ENCODE measurements at regions not wholly inside any gene's neighbourhood (a gene's known extent, or its start where the extent isn't known, plus 50 kb on each side); places are given as distances from the start of the nearest gene placed in this dataset.

DNA sequence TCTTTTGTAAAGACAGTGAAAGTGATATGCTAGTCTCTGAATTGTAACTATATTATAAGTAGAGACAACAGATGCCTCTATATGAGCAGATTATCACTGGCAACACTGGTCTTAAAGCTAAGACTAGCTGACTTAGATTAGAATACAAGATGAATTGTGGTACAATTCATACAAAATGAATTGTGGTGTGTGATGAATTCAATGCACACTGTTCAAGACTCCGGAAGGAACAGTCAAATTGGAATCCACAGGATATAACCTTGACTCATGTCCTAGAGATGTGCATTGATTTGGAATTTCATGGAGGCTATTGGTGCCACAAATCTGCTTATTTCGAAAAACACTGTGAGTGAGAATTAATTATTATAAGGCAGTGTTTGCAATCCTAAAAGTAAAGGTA, 701.8 kb downstream of the PCDH7 start:
- no peak for TF ChIP-seq EP300 (IDR thresholded peaks at IDR 0.05)
- TF ChIP-seq, protein P1, sequence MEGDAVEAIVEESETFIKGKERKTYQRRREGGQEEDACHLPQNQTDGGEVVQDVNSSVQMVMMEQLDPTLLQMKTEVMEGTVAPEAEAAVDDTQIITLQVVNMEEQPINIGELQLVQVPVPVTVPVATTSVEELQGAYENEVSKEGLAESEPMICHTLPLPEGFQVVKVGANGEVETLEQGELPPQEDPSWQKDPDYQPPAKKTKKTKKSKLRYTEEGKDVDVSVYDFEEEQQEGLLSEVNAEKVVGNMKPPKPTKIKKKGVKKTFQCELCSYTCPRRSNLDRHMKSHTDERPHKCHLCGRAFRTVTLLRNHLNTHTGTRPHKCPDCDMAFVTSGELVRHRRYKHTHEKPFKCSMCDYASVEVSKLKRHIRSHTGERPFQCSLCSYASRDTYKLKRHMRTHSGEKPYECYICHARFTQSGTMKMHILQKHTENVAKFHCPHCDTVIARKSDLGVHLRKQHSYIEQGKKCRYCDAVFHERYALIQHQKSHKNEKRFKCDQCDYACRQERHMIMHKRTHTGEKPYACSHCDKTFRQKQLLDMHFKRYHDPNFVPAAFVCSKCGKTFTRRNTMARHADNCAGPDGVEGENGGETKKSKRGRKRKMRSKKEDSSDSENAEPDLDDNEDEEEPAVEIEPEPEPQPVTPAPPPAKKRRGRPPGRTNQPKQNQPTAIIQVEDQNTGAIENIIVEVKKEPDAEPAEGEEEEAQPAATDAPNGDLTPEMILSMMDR (IDR thresholded peaks at IDR 0.05): no peak
